RWPE2 (cell line): ENCODE measurements at regions not wholly inside any gene's neighbourhood (a gene's known extent, or its start where the extent isn't known, plus 50 kb on each side); places are given as distances from the start of the nearest gene placed in this dataset.

ENCODE experiments used
- ATAC-seq: fragments of 200-7000 bp; cut with Tn5 transposase; 3 replicates; pipeline ENCODE4 v1.9.1; 2021; ENCODE audit warnings: low read depth
- DNase-seq: peaks from one replicate; pipeline ENCODE4 v3.0.0-alpha.2; 2020; ENCODE audit warnings: low spot score
- H3K27ac ChIP-seq: fragments of 450-650 bp; 2 replicates; pipeline ENCODE4 v1.5.1; 2017; ENCODE audit warnings: mild to moderate bottlenecking; ENCODE audit not compliant: poor library complexity, severe bottlenecking
- H3K27me3 ChIP-seq: fragments of 250-450 bp; sonication (Bioruptor Pico); 2 replicates; pipeline ENCODE4 v1.5.1; 2021; ENCODE audit warnings: mild to moderate bottlenecking, moderate library complexity; ENCODE audit not compliant: insufficient read depth, poor library complexity, severe bottlenecking
- H3K36me3 ChIP-seq: fragments of 250-450 bp; sonication (Bioruptor Pico); 2 replicates; pipeline ENCODE4 v1.5.1; 2020; ENCODE audit warnings: low read depth, mild to moderate bottlenecking, moderate library complexity
- H3K4me1 ChIP-seq: fragments of 250-450 bp; sonication (Bioruptor Pico); 2 replicates; pipeline ENCODE4 v1.5.1; 2021; ENCODE audit warnings: mild to moderate bottlenecking, moderate library complexity; ENCODE audit not compliant: insufficient read depth, poor library complexity, severe bottlenecking
- H3K4me3 ChIP-seq: fragments of 250-450 bp; sonication (Bioruptor Pico); 2 replicates; pipeline ENCODE4 v1.5.1; 2021; ENCODE audit warnings: mild to moderate bottlenecking, moderate library complexity; ENCODE audit not compliant: severe bottlenecking
- H3K9me3 ChIP-seq: fragments of 250-450 bp; sonication (Bioruptor Pico); 2 replicates; pipeline ENCODE4 v1.5.1; 2021; ENCODE audit warnings: mild to moderate bottlenecking, moderate library complexity; ENCODE audit not compliant: severe bottlenecking
- TF ChIP-seq, protein P1 (sequence below): fragments of 450-650 bp; IDR thresholded peaks from one replicate; pipeline ENCODE4 v1.5.1; 2017; ENCODE audit warnings: mild to moderate bottlenecking, moderate library complexity; ENCODE audit not compliant: poor library complexity, severe bottlenecking

DNA sequence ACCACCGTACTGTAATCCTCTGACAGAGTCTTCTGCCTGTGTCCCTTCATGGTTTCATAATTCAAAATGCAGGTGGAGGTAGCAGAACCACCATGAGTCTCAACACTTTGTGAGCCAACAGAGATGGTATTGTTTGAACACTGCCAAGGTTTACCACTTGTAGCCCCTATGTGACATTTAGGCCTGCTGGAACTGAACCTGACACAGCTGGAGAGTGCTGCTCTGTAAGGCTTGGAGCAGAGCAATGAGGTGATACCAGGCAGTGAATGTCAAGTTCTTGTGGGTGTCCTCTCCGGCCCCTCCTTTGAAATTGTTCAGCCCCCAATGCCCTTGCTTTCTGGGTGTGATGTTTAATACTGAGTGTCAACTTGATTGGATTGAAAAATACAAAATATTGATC, 1042.9 kb downstream of the ARAP2 start:
- DNase-seq (no peak), ATAC-seq (no peak)
- TF ChIP-seq, protein P1, sequence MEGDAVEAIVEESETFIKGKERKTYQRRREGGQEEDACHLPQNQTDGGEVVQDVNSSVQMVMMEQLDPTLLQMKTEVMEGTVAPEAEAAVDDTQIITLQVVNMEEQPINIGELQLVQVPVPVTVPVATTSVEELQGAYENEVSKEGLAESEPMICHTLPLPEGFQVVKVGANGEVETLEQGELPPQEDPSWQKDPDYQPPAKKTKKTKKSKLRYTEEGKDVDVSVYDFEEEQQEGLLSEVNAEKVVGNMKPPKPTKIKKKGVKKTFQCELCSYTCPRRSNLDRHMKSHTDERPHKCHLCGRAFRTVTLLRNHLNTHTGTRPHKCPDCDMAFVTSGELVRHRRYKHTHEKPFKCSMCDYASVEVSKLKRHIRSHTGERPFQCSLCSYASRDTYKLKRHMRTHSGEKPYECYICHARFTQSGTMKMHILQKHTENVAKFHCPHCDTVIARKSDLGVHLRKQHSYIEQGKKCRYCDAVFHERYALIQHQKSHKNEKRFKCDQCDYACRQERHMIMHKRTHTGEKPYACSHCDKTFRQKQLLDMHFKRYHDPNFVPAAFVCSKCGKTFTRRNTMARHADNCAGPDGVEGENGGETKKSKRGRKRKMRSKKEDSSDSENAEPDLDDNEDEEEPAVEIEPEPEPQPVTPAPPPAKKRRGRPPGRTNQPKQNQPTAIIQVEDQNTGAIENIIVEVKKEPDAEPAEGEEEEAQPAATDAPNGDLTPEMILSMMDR: no peak
- H3K27ac ChIP-seq: no peak overlapping the region
- H3K4me3 ChIP-seq: no peak overlapping the region
- H3K4me1 ChIP-seq: no peaks in the 10 kb centered on the region
- H3K36me3 ChIP-seq: no peaks in the 10 kb centered on the region
- peaks cover 2% of the 10 kb centered on the region for H3K9me3 ChIP-seq
- H3K27me3 ChIP-seq: no peaks in the 10 kb centered on the region

DNA sequence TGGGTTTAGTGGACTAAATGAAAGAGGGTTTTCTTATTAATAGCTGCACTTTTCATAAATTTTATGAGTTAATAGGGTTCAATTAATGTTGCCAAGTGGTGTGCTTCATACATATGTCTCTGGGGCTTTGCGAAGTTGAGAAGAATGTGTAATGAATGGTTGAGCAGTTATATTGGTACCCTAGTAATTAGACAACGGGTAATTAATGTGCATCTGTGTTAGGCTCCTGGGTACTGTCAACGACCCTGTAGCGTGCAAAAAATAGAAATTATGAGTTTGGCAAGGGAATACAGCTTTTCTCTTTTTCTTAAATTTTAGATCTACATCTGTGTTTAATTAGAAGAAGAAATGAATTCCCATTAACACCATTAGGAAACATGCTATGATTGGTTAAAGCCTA, 1027.7 kb downstream of the ARAP2 start:
- no peak overlapping the region for H3K27ac ChIP-seq
- ATAC-seq: no peak
- DNase-seq: no peak
- no peaks in the 10 kb centered on the region for H3K27me3 ChIP-seq
- H3K9me3 ChIP-seq: no peaks in the 10 kb centered on the region
- TF ChIP-seq, protein P1: no peak
- no peaks in the 10 kb centered on the region for H3K36me3 ChIP-seq
- H3K4me1 ChIP-seq: no peaks in the 10 kb centered on the region
- no peak overlapping the region for H3K4me3 ChIP-seq

GRCh38 chr4:35217331-35217730, 1027.0 kb downstream of the ARAP2 start:
- TF ChIP-seq, protein P1: no peak
- ATAC-seq: no peak
- Histone ChIP-seq H3K27ac (no peak overlapping the region), H3K27me3 (no peaks in the 10 kb centered on the region), H3K9me3 (no peaks in the 10 kb centered on the region), H3K4me1 (no peaks in the 10 kb centered on the region), H3K36me3 (no peaks in the 10 kb centered on the region), H3K4me3 (no peak overlapping the region)
- DNase-seq: no peak

GRCh38 chr4:35228313-35228712, 1016.0 kb downstream of the ARAP2 start:
- no peak overlapping the region for H3K27ac ChIP-seq
- no peak overlapping the region for H3K4me3 ChIP-seq
- DNase-seq (no peak), ATAC-seq (no peak)
- TF ChIP-seq, protein P1: no peak
- H3K9me3 ChIP-seq: no peaks in the 10 kb centered on the region
- H3K27me3 ChIP-seq: no peaks in the 10 kb centered on the region
- no peaks in the 10 kb centered on the region for H3K4me1 ChIP-seq
- no peaks in the 10 kb centered on the region for H3K36me3 ChIP-seq

DNA sequence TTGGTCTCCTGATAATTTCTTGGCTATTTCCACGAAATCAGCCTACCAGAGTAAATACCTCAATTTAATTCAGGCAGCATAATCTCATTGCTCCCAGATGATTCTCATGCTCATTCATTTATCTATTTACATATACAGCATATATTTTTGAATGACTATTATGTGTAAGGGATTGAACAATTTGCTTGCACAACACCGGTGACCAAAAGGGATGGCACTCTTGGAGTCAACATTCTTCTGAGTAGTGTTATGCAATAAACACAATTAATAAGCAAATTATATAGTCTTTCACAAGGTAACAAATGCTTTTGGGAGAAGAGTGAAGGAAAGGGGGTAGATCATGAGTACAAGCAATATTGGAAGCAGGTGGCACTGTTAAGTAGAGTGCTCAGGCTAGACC, 1015.3 kb downstream of the ARAP2 start:
- TF ChIP-seq, protein P1: no peak
- no peaks in the 10 kb centered on the region for H3K36me3 ChIP-seq
- H3K9me3 ChIP-seq: no peaks in the 10 kb centered on the region
- no peak for DNase-seq
- H3K27ac ChIP-seq: no peak overlapping the region
- H3K4me1 ChIP-seq: no peaks in the 10 kb centered on the region
- H3K4me3 ChIP-seq: no peak overlapping the region
- no peak for ATAC-seq
- H3K27me3 ChIP-seq: no peaks in the 10 kb centered on the region
